Frontal cortex (tissue), 3 donors: ENCODE measurements at regions not wholly inside any gene's neighbourhood (a gene's known extent, or its start where the extent isn't known, plus 50 kb on each side); places are given as distances from the start of the nearest gene placed in this dataset.
"Not testable (repeated sequence)": the region's sequence is repeated elsewhere in the genome, so short reads cannot be mapped to it uniquely, and the experiment has no call there.

Experiments used
- DNase-seq, 2 donors: peaks; one replicate each; pipeline ENCODE4 v3.0.0; 2012; ENCODE audit warnings: low spot score in 2 of 2
- FAIRE-seq: peaks from 2 replicates; lab custom pipeline; 2012; peaks lifted over from hg19 to GRCh38; lab: Jason Lieb, UNC
- donor health status: control.
- donor health status: control.
- donor health status: control.

GRCh38 chr2:175317751-175318150 is 136.2 kb upstream of the ATP5MC3 start:
- no peak for FAIRE-seq
- no peak for DNase-seq

GRCh38 chr2:175312137-175312536 is 130.6 kb upstream of the ATP5MC3 start:
- no peak for DNase-seq
- FAIRE-seq = no peak

GRCh38 chr2:175310813-175311504 is 129.4 kb upstream of the ATP5MC3 start:
- no peak for DNase-seq
- no peak for FAIRE-seq

- peak in 1 of 2 donors; percentile 3 for DNase-seq
- FAIRE-seq = no peak
These were observed 128.3 kb upstream of the ATP5MC3 start for GRCh38 chr2:175309799-175310198.

- DNase-seq (no peak), FAIRE-seq (no peak)
These were observed 126.5 kb upstream of the ATP5MC3 start for GRCh38 chr2:175308005-175308404.

GRCh38 chr2:175304541-175304940 is 123.0 kb upstream of the ATP5MC3 start:
- DNase-seq (no peak), FAIRE-seq (no peak)

GRCh38 chr2:175293776-175294175 is 112.3 kb upstream of the ATP5MC3 start:
- FAIRE-seq (no peak), DNase-seq (no peak)

- DNase-seq = no peak
These were observed 111.7 kb upstream of the ATP5MC3 start for GRCh38 chr2:175293195-175293594.

GRCh38 chr2:175282886-175283285 is 101.4 kb upstream of the ATP5MC3 start:
- DNase-seq (no peak), FAIRE-seq (no peak)

More at GRCh38 chr2:175293195-175293594, 111.7 kb upstream of the ATP5MC3 start:
- no peak for FAIRE-seq

GRCh38 chr2:175282300-175282699 is 100.8 kb upstream of the ATP5MC3 start:
- DNase-seq = no peak
- FAIRE-seq = peak; percentile 42

- DNase-seq = no peak
- no peak for FAIRE-seq
These were observed 96.3 kb upstream of the ATP5MC3 start for GRCh38 chr2:175277772-175278171.

GRCh38 chr2:175275539-175275938 is 94.0 kb upstream of the ATP5MC3 start:
- FAIRE-seq (no peak), DNase-seq (no peak)

GRCh38 chr2:175259164-175259563 is 77.7 kb upstream of the ATP5MC3 start:
- DNase-seq (no peak), FAIRE-seq (no peak)

GRCh38 chr2:175256806-175257585 is 75.5 kb upstream of the ATP5MC3 start:
- DNase-seq = no peak
- no peak for FAIRE-seq

- DNase-seq, FAIRE-seq: not testable (repeated sequence)
These were observed 74.9 kb upstream of the ATP5MC3 start for GRCh38 chr2:175256391-175256790.

- DNase-seq (no peak), FAIRE-seq (no peak)
These were observed 72.4 kb upstream of the ATP5MC3 start for GRCh38 chr2:175253871-175254270.

GRCh38 chr2:175251425-175252041 is 70.0 kb upstream of the ATP5MC3 start:
- peak in 1 of 2 donors; percentile 16 for DNase-seq

GRCh38 chr2:175247159-175247558 is 65.6 kb upstream of the ATP5MC3 start:
- no peak for FAIRE-seq
- no peak for DNase-seq

More at GRCh38 chr2:175251425-175252041, 70.0 kb upstream of the ATP5MC3 start:
- peak; percentile 57 for FAIRE-seq

GRCh38 chr2:175244697-175245096 is 63.2 kb upstream of the ATP5MC3 start:
- no peak for DNase-seq
- FAIRE-seq = no peak

- DNase-seq (no peak), FAIRE-seq (no peak)
These were observed 60.2 kb upstream of the ATP5MC3 start for GRCh38 chr2:175241691-175242090.

GRCh38 chr2:175240033-175240432 is 58.5 kb upstream of the ATP5MC3 start:
- not testable (repeated sequence) for DNase-seq, FAIRE-seq
